IMR-90 (cell line): ENCODE measurements at regions not wholly inside any gene's neighbourhood (a gene's known extent, or its start where the extent isn't known, plus 50 kb on each side); places are given as distances from the start of the nearest gene placed in this dataset.
A peak's percentile ranks its signal among the peaks of the same experiment; 100 is the strongest.

Experiments
- ATAC-seq: fragments of 200-7000 bp; cut with Tn5 transposase; 2 replicates; pipeline ENCODE4 v1.9.1; 2020; ENCODE audit warnings: low read depth, mild to moderate bottlenecking, moderate library complexity
- BruUV-seq: library from RNA; stranded (reverse); fragments of 400-500 nt; replicated peaks from 2 replicates; lab custom pipeline; 2021; lab: Mats Ljungman, UMichigan
- CTCF ChIA-PET: fragments of 300-600 bp; formaldehyde crosslinking; extraction: SDS; loops from one replicate; lab custom pipeline; 2021; ENCODE audit warnings: antibody characterized with exemption; lab: Yijun Ruan, JAX
- POLR2A ChIA-PET: fragments of 300-600 bp; sonication (Branson Sonifier 250); formaldehyde crosslinking; loops from one replicate; lab custom pipeline; 2022; ENCODE audit warnings: antibody characterized with exemption; ENCODE audit not compliant: unreplicated experiment; lab: Charles Lee
- DNase-seq: peaks from one replicate; pipeline ENCODE4 v3.0.0; 2013
- H2AFZ ChIP-seq: replicated peaks from 2 replicates; pipeline ENCODE3; 2013; ENCODE audit warnings: low read length, mild to moderate bottlenecking; ENCODE audit not compliant: poor library complexity
- H2AK5ac ChIP-seq: 2 replicates; pipeline ENCODE4 v1.6.1; 2013; ENCODE audit warnings: low read depth, low read length, inconsistent platforms
- H2AK9ac ChIP-seq: replicated peaks from 2 replicates; pipeline ENCODE3; 2013; ENCODE audit warnings: mild to moderate bottlenecking, low read depth, low read length, moderate library complexity; ENCODE audit not compliant: poor library complexity
- H2BK120ac ChIP-seq: 2 replicates; pipeline ENCODE4 v1.6.1; 2013; ENCODE audit warnings: low read depth, low read length, inconsistent platforms
- H2BK15ac ChIP-seq: 3 replicates; pipeline ENCODE4 v1.6.1; 2013; ENCODE audit warnings: low read depth, low read length, inconsistent platforms
- H2BK20ac ChIP-seq: 2 replicates; pipeline ENCODE4 v1.6.1; 2013; ENCODE audit warnings: low read depth, mild to moderate bottlenecking, inconsistent platforms, low read length, moderate library complexity
- H2BK5ac ChIP-seq: 2 replicates; pipeline ENCODE4 v1.6.1; 2013; ENCODE audit warnings: mild to moderate bottlenecking, low read depth, low read length, inconsistent platforms; ENCODE audit not compliant: poor library complexity, severe bottlenecking
- H3K14ac ChIP-seq: replicated peaks from 2 replicates; pipeline ENCODE4 v1.6.1; 2013; ENCODE audit warnings: low read depth, low read length, inconsistent platforms
- H3K18ac ChIP-seq: 2 replicates; pipeline ENCODE4 v1.6.1; 2013; ENCODE audit warnings: low read depth, low read length, control low read depth
- H3K23ac ChIP-seq: 2 replicates; pipeline ENCODE4 v1.6.1; 2013; ENCODE audit warnings: low read depth, low read length, inconsistent platforms
- H3K27ac ChIP-seq: 2 replicates; pipeline ENCODE4 v1.5.1; 2013; ENCODE audit warnings: mild to moderate bottlenecking, control low read depth, low read length; ENCODE audit not compliant: insufficient read depth
- H3K27me3 ChIP-seq: 2 replicates; pipeline ENCODE4 v1.6.1; 2013; ENCODE audit warnings: low read length; ENCODE audit not compliant: control insufficient read depth, insufficient read depth
- H3K36me3 ChIP-seq: 2 replicates; pipeline ENCODE4 v1.6.1; 2013; ENCODE audit warnings: low read length, mixed read lengths; ENCODE audit not compliant: control insufficient read depth, insufficient read depth
- H3K4ac ChIP-seq: 2 replicates; pipeline ENCODE4 v1.6.1; 2013; ENCODE audit warnings: low read depth, low read length, inconsistent platforms
- H3K4me1 ChIP-seq: 2 replicates; pipeline ENCODE4 v1.6.1; 2013; ENCODE audit warnings: low read length, mixed read lengths; ENCODE audit not compliant: control insufficient read depth, insufficient read depth
- H3K4me2 ChIP-seq: 2 replicates; pipeline ENCODE4 v1.6.1; 2013; ENCODE audit warnings: low read depth, mild to moderate bottlenecking, control low read depth, low read length, moderate library complexity
- H3K4me3 ChIP-seq: 2 replicates; pipeline ENCODE4 v1.5.1; 2013; ENCODE audit warnings: low read depth, mild to moderate bottlenecking, control low read depth, low read length, moderate library complexity; ENCODE audit not compliant: insufficient read depth
- H3K56ac ChIP-seq: 2 replicates; pipeline ENCODE4 v1.6.1; 2013; ENCODE audit warnings: low read length, inconsistent platforms; ENCODE audit not compliant: insufficient read depth; ENCODE audit errors: extremely low read depth
- H3K79me1 ChIP-seq, 2 experiments: 2 replicates each; pipeline ENCODE4 v1.6.1; 2013; ENCODE audit warnings: low read length in 2 of 2, inconsistent platforms in 1 of 2, low read depth in 1 of 2
- H3K9ac ChIP-seq: 2 replicates; pipeline ENCODE4 v1.6.1; 2013; ENCODE audit warnings: low read depth, low read length, control low read depth
- H3K9me1 ChIP-seq: 2 replicates; pipeline ENCODE4 v1.6.1; 2013; ENCODE audit warnings: low read length, inconsistent platforms; ENCODE audit not compliant: insufficient read depth
- H3K9me3 ChIP-seq: 2 replicates; pipeline ENCODE4 v1.6.1; 2013; ENCODE audit warnings: low read length; ENCODE audit not compliant: control insufficient read depth, insufficient read depth
- H4K20me1 ChIP-seq: 2 replicates; pipeline ENCODE4 v1.6.1; 2013; ENCODE audit warnings: low read length, inconsistent platforms; ENCODE audit not compliant: insufficient read depth
- H4K5ac ChIP-seq: 2 replicates; pipeline ENCODE4 v1.6.1; 2013; ENCODE audit warnings: mild to moderate bottlenecking, low read depth, low read length, control low read depth
- H4K8ac ChIP-seq, 2 experiments: 2 replicates each; pipeline ENCODE4 v1.6.1; 2013; ENCODE audit warnings: low read depth in 2 of 2, low read length in 2 of 2, control low read depth in 1 of 2, inconsistent platforms in 1 of 2
- H4K91ac ChIP-seq: 2 replicates; pipeline ENCODE4 v1.6.1; 2013; ENCODE audit warnings: low read depth, low read length, inconsistent platforms; ENCODE audit not compliant: insufficient read depth
- BHLHE40 ChIP-seq: fragments of 150-350 bp; IDR thresholded peaks from 2 replicates; pipeline ENCODE4 v1.6.1; 2016; ENCODE audit warnings: mild to moderate bottlenecking, low read depth, low read length
- CEBPB ChIP-seq: IDR thresholded peaks from 2 replicates; pipeline ENCODE4 v1.6.1; 2012; ENCODE audit warnings: low read depth, low read length, improper control_type of control experiment
- CHD1 ChIP-seq: IDR thresholded peaks from 2 replicates; pipeline ENCODE4 v1.6.1; 2012; ENCODE audit warnings: low read depth, low read length, improper control_type of control experiment
- CTCF ChIP-seq: conservative IDR thresholded peaks from 2 replicates; pipeline ENCODE4 v1.5.1; 2012; ENCODE audit warnings: mild to moderate bottlenecking, low read depth, low read length, improper control_type of control experiment
- ELK1 ChIP-seq: fragments of 150-350 bp; IDR thresholded peaks from 2 replicates; pipeline ENCODE4 v1.6.1; 2016; ENCODE audit warnings: low read depth, mild to moderate bottlenecking, low read length, moderate library complexity, borderline replicate concordance
- FOS ChIP-seq: fragments of 150-350 bp; IDR thresholded peaks from 2 replicates; pipeline ENCODE4 v1.6.1; 2016; ENCODE audit warnings: low read depth, low read length
- MAFK ChIP-seq: IDR thresholded peaks from 2 replicates; pipeline ENCODE4 v1.6.1; 2012; ENCODE audit warnings: low read depth, low read length, improper control_type of control experiment
- MXI1 ChIP-seq: IDR thresholded peaks from 2 replicates; pipeline ENCODE4 v1.6.1; 2012; ENCODE audit warnings: low read depth, mild to moderate bottlenecking, low read length, moderate library complexity, borderline replicate concordance
- RAD21 ChIP-seq: IDR thresholded peaks from 2 replicates; pipeline ENCODE4 v1.6.1; 2012; ENCODE audit warnings: low read length, improper control_type of control experiment
- RCOR1 ChIP-seq: IDR thresholded peaks from 2 replicates; pipeline ENCODE4 v1.6.1; 2012; ENCODE audit warnings: mild to moderate bottlenecking, low read length, improper control_type of control experiment; ENCODE audit not compliant: insufficient replicate concordance
- USF2 ChIP-seq: fragments of 150-350 bp; IDR thresholded peaks from 2 replicates; pipeline ENCODE4 v1.6.1; 2017; ENCODE audit warnings: mild to moderate bottlenecking, antibody characterized with exemption, low read length, low read depth
- WGBS, 2 experiments: methylation state at CpG; one replicate each; pipeline versions ENCODE4 v1.1.5 to v1.1.7; 2013; ENCODE audit warnings: missing lambda C conversion rate in 2 of 2; ENCODE audit not compliant: insufficient read length in 1 of 2; ENCODE audit errors: extremely low coverage in 2 of 2; 5-methylcytosine and 5-hydroxymethylcytosine counted together
- dilution Hi-C: fragments of 300-500 bp; cut with HindIII; formaldehyde crosslinking; loops from one replicate; pipeline ENCODE4 v1.14.3; 2018; ENCODE audit warnings: low sequenced_read_pairs; ENCODE audit not compliant: unreplicated experiment
- in situ Hi-C: fragments of 300-500 bp; cut with MboI; formaldehyde crosslinking; loops from 3 replicates; pipeline ENCODE4 v1.14.3; 2019; ENCODE audit warnings: low sequenced_read_pairs, inconsistent platforms, mixed read lengths
- intact Hi-C: fragments of 100-400 bp; cut with micrococcal nuclease; formaldehyde crosslinking; loops from 2 replicates; pipeline ENCODE4 v1.10.0; 2022

GRCh38 chrX:40263014-40263560 is 165.3 kb upstream of the BCOR start:
- H3K56ac ChIP-seq: no peak overlapping the region
- no peak overlapping the region for H3K14ac ChIP-seq
- no peak; the same call in 1 of the 2 replicates for ATAC-seq
- H3K18ac ChIP-seq: no peak overlapping the region
- no peak overlapping the region for H2BK5ac ChIP-seq
- no peak overlapping the region for H3K9ac ChIP-seq
- H3K27me3 ChIP-seq: no peaks in the 10 kb centered on the region; the same call in 1 of the 2 replicates
- peak overlapping the region in 1 of 2 experiments; percentile 47; a peak in 2 of 4 replicates for H4K8ac ChIP-seq
- intact Hi-C loops (loop anchor here (10.0 kb wide), 1 partner anchor 1508 kb away; no protein-coding TSS in a partner anchor), in situ Hi-C loops (loop anchor here (10.0 kb wide), 1 partner anchor 528 kb away; no protein-coding TSS in a partner anchor), dilution Hi-C loops (no loop called here)
- WGBS, 2 experiments: 80% methylated on average over 2 of the region's 8 CpGs; no CpG with 5 or more reads in 1 of the 2 experiments
- H3K23ac ChIP-seq: 0 out of 2 replicates have a peak overlapping the region, but pooled peaks have one; percentile 26
- no peak overlapping the region for H3K4me3 ChIP-seq
- no peaks in the 10 kb centered on the region; the same call in none of the 2 replicates for H3K9me1 ChIP-seq
- POLR2A ChIA-PET: no interaction called here
- H3K36me3 ChIP-seq: no peaks in the 10 kb centered on the region
- no TSS peak for BruUV-seq
- TF ChIP-seq FOS (no peak), ELK1 (no peak), RCOR1 (no peak), BHLHE40 (no peak), CHD1 (no peak), RAD21 (no peak), MAFK (no peak), CEBPB (no peak), CTCF (no peak), USF2 (no peak), MXI1 (no peak)
- peaks cover 11% of the 10 kb centered on the region for H3K4me1 ChIP-seq
- CTCF ChIA-PET: interaction anchor here (0.6 kb wide), 1 partner anchor 102 kb away, joined by 4 read pairs; no protein-coding TSS in a partner anchor
- H3K4ac ChIP-seq: peak overlapping the region; percentile 11; the same call in 1 of the 2 replicates
- H4K20me1 ChIP-seq: no peaks in the 10 kb centered on the region
- peak overlapping the region; percentile 66 for H4K91ac ChIP-seq
- H2BK20ac ChIP-seq: peak overlapping the region; percentile 74
- H2BK15ac ChIP-seq: no peak overlapping the region; the same call in 2 of the 3 replicates
- H3K4me2 ChIP-seq: no peak overlapping the region
- H3K27ac ChIP-seq: peak overlapping the region; percentile 27; the same call in 1 of the 2 replicates
- H3K9me3 ChIP-seq: no peaks in the 10 kb centered on the region
- H4K5ac ChIP-seq: no peak overlapping the region
- H2AK5ac ChIP-seq: 0 out of 2 replicates have a peak overlapping the region, but pooled peaks have one; percentile 16
- H2BK120ac ChIP-seq: peak overlapping the region; percentile 78
- H2AFZ ChIP-seq: peak overlapping the region; percentile 69
- H2AK9ac ChIP-seq: no peak overlapping the region
- peak; percentile 32 for DNase-seq
- H3K79me1 ChIP-seq: no peaks in the 10 kb centered on the region
